RPMI8226 (cell line): ENCODE measurements at regions not wholly inside any gene's neighbourhood (a gene's known extent, or its start where the extent isn't known, plus 50 kb on each side); places are given as distances from the start of the nearest gene placed in this dataset.
A peak's percentile ranks its signal among the peaks of the same experiment; 100 is the strongest.

Experiments used
- DNase-seq: peaks from one replicate; pipeline ENCODE4 v3.0.0-alpha.2; 2015

GRCh38 chr13:83311886-83312577, 570.2 kb downstream of the SLITRK1 start:
- DNase-seq, result no peak

- DNase-seq, result no peak
These were observed 583.7 kb downstream of the SLITRK1 start for GRCh38 chr13:83298617-83299016.

- DNase-seq, result no peak
These were observed 584.5 kb downstream of the SLITRK1 start for GRCh38 chr13:83297586-83298290.

- DNase-seq, result no peak
These were observed 586.6 kb downstream of the SLITRK1 start for GRCh38 chr13:83295686-83296085.

- DNase-seq, result no peak
These were observed 595.5 kb downstream of the SLITRK1 start for GRCh38 chr13:83286737-83287136.

- DNase-seq, result no peak
These were observed 600.6 kb downstream of the SLITRK1 start for GRCh38 chr13:83281654-83282053.

- no peak for DNase-seq
These were observed 607.6 kb downstream of the SLITRK1 start for GRCh38 chr13:83274679-83275078.

GRCh38 chr13:83272652-83273240, 609.5 kb downstream of the SLITRK1 start:
- DNase-seq, result no peak

- DNase-seq, result no peak
These were observed 610.2 kb downstream of the SLITRK1 start for GRCh38 chr13:83272076-83272475.

GRCh38 chr13:83265279-83265678, 617.0 kb downstream of the SLITRK1 start:
- no peak for DNase-seq

GRCh38 chr13:83248751-83249150, 633.5 kb downstream of the SLITRK1 start:
- no peak for DNase-seq

- DNase-seq, result no peak
These were observed 649.6 kb downstream of the SLITRK1 start for GRCh38 chr13:83232626-83233025.

GRCh38 chr13:83229574-83230305, 652.5 kb downstream of the SLITRK1 start:
- no peak for DNase-seq

- DNase-seq, result no peak
These were observed 658.7 kb downstream of the SLITRK1 start for GRCh38 chr13:83223546-83223945.

- peak; percentile 48 for DNase-seq
These were observed 660.4 kb downstream of the SLITRK1 start for GRCh38 chr13:83221813-83222241.

- peak; percentile 45 for DNase-seq
These were observed 661.0 kb downstream of the SLITRK1 start for GRCh38 chr13:83221256-83221655.

- no peak for DNase-seq
These were observed 662.0 kb downstream of the SLITRK1 start for GRCh38 chr13:83220241-83220640.

GRCh38 chr13:83219832-83220231, 662.4 kb downstream of the SLITRK1 start:
- no peak for DNase-seq

GRCh38 chr13:83216479-83217245, 665.6 kb downstream of the SLITRK1 start:
- DNase-seq, result no peak

GRCh38 chr13:83215627-83216026, 666.6 kb downstream of the SLITRK1 start:
- no peak for DNase-seq

- DNase-seq, result no peak
These were observed 667.8 kb downstream of the SLITRK1 start for GRCh38 chr13:83214452-83214851.

- DNase-seq, result no peak
These were observed 671.0 kb downstream of the SLITRK1 start for GRCh38 chr13:83211301-83211700.

GRCh38 chr13:83204886-83205285, 677.4 kb downstream of the SLITRK1 start:
- no peak for DNase-seq
